Activated naive CD8-positive, alpha-beta T cell treated with anti-CD3 and anti-CD28 coated beads, Interleukin-2, amount 50 U/mL, for 24 hours (primary cell): ENCODE measurements at regions not wholly inside any gene's neighbourhood (a gene's known extent, or its start where the extent isn't known, plus 50 kb on each side); places are given as distances from the start of the nearest gene placed in this dataset.

Source experiments
- ATAC-seq: fragments of 150-1000 bp; cut with Tn5 transposase; one replicate; pipeline ENCODE4 v1.10.0; 2021
- DNase-seq: peaks from one replicate; pipeline ENCODE4 v3.0.0; 2021
- H3K27ac Mint-ChIP-seq: one replicate; pipeline ENCODE4 v1.8.0; 2021; ENCODE audit warnings: mild to moderate bottlenecking, mixed read lengths
- H3K27me3 Mint-ChIP-seq: one replicate; pipeline ENCODE4 v1.8.0; 2021; ENCODE audit warnings: mixed read lengths
- H3K36me3 Mint-ChIP-seq: one replicate; pipeline ENCODE4 v1.8.0; 2021; ENCODE audit warnings: low read depth, mixed read lengths
- H3K4me1 Mint-ChIP-seq: one replicate; pipeline ENCODE4 v1.8.0; 2021; ENCODE audit warnings: mixed read lengths
- H3K4me3 Mint-ChIP-seq: one replicate; pipeline ENCODE4 v1.8.0; 2021; ENCODE audit warnings: mild to moderate bottlenecking, moderate library complexity, mixed read lengths
- H3K9me3 Mint-ChIP-seq: one replicate; pipeline ENCODE4 v1.8.0; 2021; ENCODE audit warnings: mixed read lengths

DNA sequence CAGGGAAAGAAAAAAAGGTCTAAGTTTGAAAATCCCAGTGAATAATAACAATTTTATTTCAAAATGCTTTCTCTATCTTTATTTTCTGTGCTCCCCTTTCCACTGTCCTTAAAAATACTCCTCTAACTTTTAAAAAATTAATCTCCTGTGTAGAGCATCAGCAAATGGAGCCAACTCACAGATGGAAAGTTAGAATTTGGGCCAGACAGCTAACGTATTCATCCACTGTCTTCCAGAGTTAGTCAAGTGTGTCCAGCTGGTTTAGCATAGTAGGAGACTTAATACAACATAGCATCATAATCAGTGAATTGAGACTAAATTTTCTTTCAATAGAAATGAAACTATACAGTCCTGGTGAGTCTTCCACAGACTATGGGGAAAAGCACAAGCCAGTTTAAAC lies 419.0 kb upstream of the LRRC7 start:
- Mint-ChIP-seq H3K27ac (no peak overlapping the region), H3K27me3 (no peaks in the 10 kb centered on the region), H3K36me3 (no peaks in the 10 kb centered on the region), H3K9me3 (peaks cover 9% of the 10 kb centered on the region), H3K4me3 (no peak overlapping the region), H3K4me1 (no peaks in the 10 kb centered on the region)
- ATAC-seq (no peak), DNase-seq (no peak)

DNA sequence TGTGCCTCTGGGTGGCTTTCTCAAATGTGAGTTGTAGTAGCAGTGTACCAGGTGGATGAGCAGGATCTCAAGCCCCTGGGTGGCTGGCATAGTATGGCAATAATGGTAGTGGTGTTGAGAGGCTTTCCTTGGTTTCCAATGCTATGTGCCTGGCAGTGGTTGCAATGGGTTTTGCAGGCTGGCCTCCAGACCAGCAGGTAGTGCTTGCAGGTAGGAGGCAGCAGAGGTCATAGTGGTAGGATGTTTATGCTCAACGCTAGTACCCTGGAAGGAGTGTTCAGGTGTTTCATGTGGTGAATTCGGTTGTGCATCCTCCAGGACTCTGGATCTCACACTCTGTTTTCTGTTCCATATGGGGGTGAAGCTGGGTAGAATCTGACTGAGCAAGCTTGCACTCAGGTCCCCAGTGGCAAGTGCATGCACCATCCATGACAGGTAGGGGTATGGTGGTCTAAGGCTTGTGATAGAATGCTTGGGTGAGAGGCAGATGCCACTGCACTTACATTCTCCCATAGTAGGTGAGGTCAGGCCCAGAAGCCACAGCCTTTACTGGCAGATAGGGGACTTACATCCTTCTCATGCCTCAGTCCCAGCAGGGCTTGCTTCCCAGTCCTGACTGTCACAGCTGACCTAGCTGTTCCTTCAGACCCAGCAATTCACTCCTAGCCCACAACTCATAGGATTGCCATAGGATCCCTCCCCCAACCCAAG lies 410.5 kb upstream of the LRRC7 start:
- Mint-ChIP-seq H3K27ac (no peak overlapping the region), H3K27me3 (no peaks in the 10 kb centered on the region), H3K9me3 (peaks cover 14% of the 10 kb centered on the region), H3K4me1 (no peaks in the 10 kb centered on the region), H3K4me3 (no peak overlapping the region), H3K36me3 (no peaks in the 10 kb centered on the region)
- ATAC-seq = no peak
- DNase-seq = no peak

GRCh38 chr1:69163241-69163640 lies 404.5 kb upstream of the LRRC7 start:
- DNase-seq = no peak
- Mint-ChIP-seq H3K27ac (no peak overlapping the region), H3K36me3 (no peaks in the 10 kb centered on the region), H3K27me3 (no peaks in the 10 kb centered on the region), H3K4me1 (no peaks in the 10 kb centered on the region), H3K9me3 (peaks cover 9% of the 10 kb centered on the region), H3K4me3 (no peak overlapping the region)
- ATAC-seq = no peak

- Mint-ChIP-seq H3K4me1 (no peaks in the 10 kb centered on the region), H3K27me3 (no peaks in the 10 kb centered on the region), H3K27ac (no peak overlapping the region), H3K9me3 (peaks cover 8% of the 10 kb centered on the region), H3K36me3 (no peaks in the 10 kb centered on the region), H3K4me3 (no peak overlapping the region)
- ATAC-seq (no peak), DNase-seq (no peak)
Measured at GRCh38 chr1:69163779-69164178, 403.9 kb upstream of the LRRC7 start.

GRCh38 chr1:69167876-69168275 lies 399.8 kb upstream of the LRRC7 start:
- no peaks in the 10 kb centered on the region for H3K4me1 Mint-ChIP-seq
- no peak for ATAC-seq
- H3K4me3 Mint-ChIP-seq = no peak overlapping the region
- no peaks in the 10 kb centered on the region for H3K36me3 Mint-ChIP-seq
- H3K9me3 Mint-ChIP-seq = peaks cover 8% of the 10 kb centered on the region
- H3K27ac Mint-ChIP-seq = no peak overlapping the region
- no peaks in the 10 kb centered on the region for H3K27me3 Mint-ChIP-seq
- no peak for DNase-seq

DNA sequence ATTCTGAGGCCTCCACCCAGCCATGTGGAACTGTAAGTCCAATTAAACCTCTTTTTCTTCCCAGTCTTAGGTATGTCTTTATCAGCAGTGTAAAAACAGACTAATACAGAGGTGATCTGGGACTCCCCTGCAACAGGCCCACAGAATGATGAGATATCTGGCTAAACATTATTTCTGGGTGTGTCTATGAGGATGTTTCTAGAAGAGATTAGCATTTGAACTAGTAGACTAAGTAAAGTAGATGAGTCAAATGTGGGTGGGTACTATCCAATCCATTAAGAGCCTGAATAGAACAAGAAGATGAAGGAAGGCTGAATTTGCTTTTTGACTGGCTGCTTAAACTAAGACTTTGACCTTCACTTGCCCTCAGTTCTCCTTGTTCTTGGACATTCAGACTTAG lies 396.5 kb upstream of the LRRC7 start:
- no peak overlapping the region for H3K4me3 Mint-ChIP-seq
- peaks cover 6% of the 10 kb centered on the region for H3K9me3 Mint-ChIP-seq
- H3K36me3 Mint-ChIP-seq = no peaks in the 10 kb centered on the region
- H3K4me1 Mint-ChIP-seq = no peaks in the 10 kb centered on the region
- no peak overlapping the region for H3K27ac Mint-ChIP-seq
- ATAC-seq (no peak), DNase-seq (no peak)
- H3K27me3 Mint-ChIP-seq = no peaks in the 10 kb centered on the region

DNA sequence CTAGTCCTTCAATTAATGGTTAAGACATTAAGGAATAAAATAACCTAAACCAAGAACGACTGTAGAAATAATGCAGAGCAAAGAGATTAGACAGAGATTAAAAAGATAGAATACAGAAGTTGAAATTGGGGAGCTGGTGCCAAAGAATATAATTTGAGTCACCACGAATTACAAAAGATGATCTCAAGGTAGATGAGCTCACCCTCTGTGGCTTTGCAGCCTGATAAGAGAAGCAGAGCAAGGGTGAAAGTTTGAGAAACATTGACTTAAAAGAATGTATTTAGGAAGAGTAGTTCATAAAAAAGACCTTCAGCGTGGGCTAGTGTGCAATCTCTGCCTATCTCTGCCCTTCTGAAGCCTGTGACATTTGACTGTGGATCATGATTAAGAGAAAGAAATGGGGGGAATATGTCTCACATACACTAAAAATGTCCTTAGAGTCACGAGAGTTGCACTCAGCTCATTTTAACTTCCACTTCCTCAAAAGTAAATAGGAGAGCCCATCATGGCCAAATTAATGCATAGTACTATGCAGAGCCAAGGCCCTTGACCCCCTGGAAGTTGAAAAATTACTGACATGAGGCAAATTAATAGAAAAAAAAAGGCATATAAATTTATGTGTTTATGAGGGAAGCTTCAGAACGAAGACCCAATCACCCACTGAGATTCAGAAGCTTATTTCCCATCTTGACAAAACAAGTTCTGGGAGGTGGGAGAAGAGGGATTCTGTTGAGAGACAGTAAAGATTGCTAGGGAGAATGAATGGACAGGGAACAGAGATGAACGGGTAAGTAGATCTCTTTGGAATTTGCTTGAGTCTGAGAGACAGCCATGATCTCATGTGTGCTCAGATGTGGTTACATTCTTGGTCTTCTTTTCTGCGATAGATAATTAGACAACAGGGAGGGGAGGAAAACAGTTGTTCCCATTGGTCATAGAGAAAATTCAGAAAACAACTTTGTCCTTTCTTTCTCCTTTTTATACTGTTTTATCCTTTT lies 395.4 kb upstream of the LRRC7 start:
- H3K4me1 Mint-ChIP-seq = no peaks in the 10 kb centered on the region
- no peak overlapping the region for H3K4me3 Mint-ChIP-seq
- H3K27me3 Mint-ChIP-seq = no peaks in the 10 kb centered on the region
- no peak overlapping the region for H3K27ac Mint-ChIP-seq
- no peak for ATAC-seq
- no peak for DNase-seq
- peaks cover 4% of the 10 kb centered on the region for H3K9me3 Mint-ChIP-seq
- H3K36me3 Mint-ChIP-seq = no peaks in the 10 kb centered on the region

DNA sequence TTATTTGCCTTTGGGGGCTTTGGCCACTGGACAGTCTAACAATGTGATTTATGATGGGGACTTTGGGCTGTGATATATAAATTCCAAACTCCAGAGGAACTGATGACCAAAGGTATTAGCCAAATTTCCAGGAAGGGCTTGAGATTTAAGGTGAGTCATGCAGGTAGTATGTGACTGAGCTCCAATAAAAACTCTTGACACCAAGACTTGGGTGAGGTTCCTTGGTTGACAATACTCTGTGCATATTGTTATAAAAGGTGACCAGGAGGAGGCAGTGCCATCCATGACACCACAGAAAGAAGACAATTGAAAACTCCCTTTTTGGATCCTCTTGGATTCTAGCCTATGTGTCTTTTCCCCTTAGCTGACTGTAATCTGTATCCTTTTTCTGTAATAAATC lies 392.7 kb upstream of the LRRC7 start:
- ATAC-seq = no peak
- Mint-ChIP-seq H3K9me3 (peaks cover 4% of the 10 kb centered on the region), H3K4me3 (no peak overlapping the region), H3K27me3 (no peaks in the 10 kb centered on the region), H3K4me1 (no peaks in the 10 kb centered on the region), H3K36me3 (no peaks in the 10 kb centered on the region), H3K27ac (no peak overlapping the region)
- DNase-seq = no peak

DNA sequence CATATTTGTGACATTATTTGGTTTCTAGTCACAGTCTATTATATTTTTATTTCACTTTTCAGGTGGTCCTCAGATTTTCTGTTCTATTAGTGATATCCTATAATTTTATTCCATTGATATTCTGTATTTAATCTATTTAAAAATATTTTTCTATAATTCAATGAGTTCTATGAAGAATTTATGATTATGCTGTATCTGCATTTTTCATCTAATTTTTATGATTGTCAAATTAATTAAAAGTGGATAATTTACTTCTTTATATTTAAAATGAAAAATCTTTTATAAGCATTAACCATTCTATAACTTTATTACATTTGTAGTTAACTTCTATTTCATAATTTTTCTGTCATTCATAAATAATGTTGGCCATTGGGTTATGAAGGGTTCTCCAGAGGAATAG lies 387.4 kb upstream of the LRRC7 start:
- Mint-ChIP-seq H3K36me3 (no peaks in the 10 kb centered on the region), H3K9me3 (no peaks in the 10 kb centered on the region), H3K4me3 (no peak overlapping the region), H3K27me3 (no peaks in the 10 kb centered on the region), H3K4me1 (no peaks in the 10 kb centered on the region), H3K27ac (no peak overlapping the region)
- no peak for DNase-seq
- ATAC-seq = no peak

GRCh38 chr1:69185378-69185777 lies 382.3 kb upstream of the LRRC7 start:
- Mint-ChIP-seq H3K4me1 (no peaks in the 10 kb centered on the region), H3K27me3 (no peaks in the 10 kb centered on the region), H3K27ac (no peak overlapping the region), H3K36me3 (no peaks in the 10 kb centered on the region), H3K9me3 (peaks cover 4% of the 10 kb centered on the region), H3K4me3 (no peak overlapping the region)
- DNase-seq (no peak), ATAC-seq (no peak)

GRCh38 chr1:69191335-69191734 lies 376.4 kb upstream of the LRRC7 start:
- Mint-ChIP-seq H3K4me1 (no peaks in the 10 kb centered on the region), H3K36me3 (no peaks in the 10 kb centered on the region), H3K27me3 (no peaks in the 10 kb centered on the region), H3K4me3 (no peak overlapping the region), H3K9me3 (peaks cover 4% of the 10 kb centered on the region), H3K27ac (no peak overlapping the region)
- DNase-seq = no peak
- no peak for ATAC-seq

GRCh38 chr1:69195136-69195535 lies 372.6 kb upstream of the LRRC7 start:
- H3K36me3 Mint-ChIP-seq = no peaks in the 10 kb centered on the region
- no peak overlapping the region for H3K4me3 Mint-ChIP-seq
- DNase-seq = no peak
- no peaks in the 10 kb centered on the region for H3K9me3 Mint-ChIP-seq
- no peak overlapping the region for H3K27ac Mint-ChIP-seq
- H3K27me3 Mint-ChIP-seq = no peaks in the 10 kb centered on the region
- ATAC-seq = no peak
- no peaks in the 10 kb centered on the region for H3K4me1 Mint-ChIP-seq

DNA sequence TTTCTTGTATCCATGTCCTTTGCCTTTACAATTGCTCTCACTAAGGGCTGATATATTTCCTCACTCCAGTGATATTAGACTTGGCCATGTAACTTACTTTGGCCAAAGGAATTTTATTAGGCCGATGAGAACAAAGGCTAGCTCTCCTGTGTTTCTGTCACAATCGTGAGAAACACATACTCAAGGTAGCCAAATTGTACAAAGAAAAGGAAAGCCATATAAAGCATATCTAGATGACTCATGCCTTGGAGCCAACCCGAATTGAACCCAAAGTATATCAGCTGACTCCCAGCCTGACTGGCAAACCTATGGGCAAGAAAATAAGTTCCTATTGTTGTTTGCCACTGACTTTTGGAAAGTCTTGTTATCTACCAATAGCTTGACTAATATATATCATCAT lies 371.7 kb upstream of the LRRC7 start:
- Mint-ChIP-seq H3K27me3 (no peaks in the 10 kb centered on the region), H3K36me3 (no peaks in the 10 kb centered on the region), H3K27ac (no peak overlapping the region), H3K9me3 (no peaks in the 10 kb centered on the region), H3K4me1 (no peaks in the 10 kb centered on the region), H3K4me3 (no peak overlapping the region)
- DNase-seq (no peak), ATAC-seq (no peak)

GRCh38 chr1:69197816-69198215 lies 369.9 kb upstream of the LRRC7 start:
- H3K4me3 Mint-ChIP-seq = no peak overlapping the region
- H3K27me3 Mint-ChIP-seq = no peaks in the 10 kb centered on the region
- ATAC-seq = no peak
- no peaks in the 10 kb centered on the region for H3K4me1 Mint-ChIP-seq
- no peak for DNase-seq
- H3K9me3 Mint-ChIP-seq = no peaks in the 10 kb centered on the region
- H3K27ac Mint-ChIP-seq = no peak overlapping the region
- no peaks in the 10 kb centered on the region for H3K36me3 Mint-ChIP-seq

- Mint-ChIP-seq H3K27ac (no peak overlapping the region), H3K4me3 (no peak overlapping the region), H3K36me3 (no peaks in the 10 kb centered on the region), H3K27me3 (no peaks in the 10 kb centered on the region), H3K9me3 (no peaks in the 10 kb centered on the region), H3K4me1 (no peaks in the 10 kb centered on the region)
- ATAC-seq (no peak), DNase-seq (no peak)
Measured at GRCh38 chr1:69201716-69202115, 366.0 kb upstream of the LRRC7 start.
